Endothelial cell of umbilical vein (primary cell): ENCODE measurements at regions not wholly inside any gene's neighbourhood (a gene's known extent, or its start where the extent isn't known, plus 50 kb on each side); places are given as distances from the start of the nearest gene placed in this dataset.

Experiments
- BruUV-seq: library from RNA; stranded (reverse); fragments of 400-500 nt; replicated peaks from 2 replicates; lab custom pipeline; 2021; lab: Mats Ljungman, UMichigan
- CTCF ChIA-PET: fragments of 300-600, 350-600 bp; sonication (Branson Sonifier 250); formaldehyde crosslinking; loops from one replicate; lab custom pipeline; 2021; ENCODE audit warnings: antibody characterized with exemption, inconsistent platforms; lab: Charles Lee
- POLR2A ChIA-PET: fragments of 300-600, 350-600 bp; sonication (Branson Sonifier 250); formaldehyde crosslinking; loops from one replicate; lab custom pipeline; 2021; ENCODE audit warnings: antibody characterized with exemption, inconsistent platforms; lab: Charles Lee
- DNase-seq: peaks from one replicate; pipeline ENCODE4 v3.0.0-alpha.2; 2011; ENCODE audit warnings: low read depth, low spot score
- FAIRE-seq: peaks from 2 replicates; lab custom pipeline; 2011; peaks lifted over from hg19 to GRCh38; lab: Jason Lieb, UNC
- H2AFZ ChIP-seq: 2 replicates; pipeline ENCODE4 v1.6.0; 2012; ENCODE audit warnings: low read depth, low read length, control low read depth, inconsistent platforms
- H3K27ac ChIP-seq: 2 replicates; pipeline ENCODE4 v1.5.1; 2011; ENCODE audit warnings: low read depth, mild to moderate bottlenecking, control low read depth, low read length, moderate library complexity; ENCODE audit not compliant: insufficient read depth
- H3K27me3 ChIP-seq, 2 experiments: 2 replicates each; pipeline versions ENCODE4 v1.6.0 to v1.6.1; 2011; ENCODE audit warnings: low read length in 2 of 2, mixed read lengths in 1 of 2; ENCODE audit not compliant: control insufficient read depth in 2 of 2, insufficient read depth in 2 of 2
- H3K36me3 ChIP-seq, 2 experiments: 2 replicates in 1 of 2; 3 replicates in 1 of 2; pipeline ENCODE4 v1.5.1; 2011; ENCODE audit warnings: low read length in 2 of 2, mild to moderate bottlenecking in 1 of 2, moderate library complexity in 1 of 2; ENCODE audit not compliant: control insufficient read depth in 2 of 2, insufficient read depth in 2 of 2; ENCODE audit errors: extremely low read depth in 1 of 2
- H3K4me1 ChIP-seq: 3 replicates; pipeline ENCODE4 v1.5.1; 2011; ENCODE audit warnings: mild to moderate bottlenecking, low read length; ENCODE audit not compliant: control insufficient read depth, insufficient read depth; ENCODE audit errors: extremely low read depth
- H3K4me2 ChIP-seq: 2 replicates; pipeline ENCODE4 v1.6.1; 2011; ENCODE audit warnings: low read length, control low read depth, mixed read lengths; ENCODE audit not compliant: insufficient read depth
- H3K4me3 ChIP-seq, 3 experiments: fragments of 200-600 bp in 1 of 3; sonication (generic), shearing (Covaris generic) in 1 of 3; replicated peaks in 1 of 3; 2 replicates each; pipeline ENCODE4 v1.5.1; 2011 to 2016; ENCODE audit warnings: control low read depth in 3 of 3, low read length in 3 of 3, mild to moderate bottlenecking in 2 of 3, inconsistent platforms in 1 of 3, low read depth in 1 of 3, moderate library complexity in 1 of 3; ENCODE audit not compliant: insufficient read depth in 1 of 3
- H3K79me2 ChIP-seq: 2 replicates; pipeline ENCODE4 v1.6.0; 2012; ENCODE audit warnings: low read length, inconsistent platforms; ENCODE audit not compliant: control insufficient read depth, insufficient read depth
- H3K9ac ChIP-seq: replicated peaks from 2 replicates; pipeline ENCODE3; 2011; ENCODE audit warnings: low read length, control low read depth; ENCODE audit not compliant: insufficient read depth; ENCODE audit errors: extremely low read depth
- H3K9me1 ChIP-seq: replicated peaks from 3 replicates; pipeline ENCODE4 v1.6.0; 2011; ENCODE audit warnings: mild to moderate bottlenecking, low read length; ENCODE audit not compliant: control insufficient read depth, insufficient read depth; ENCODE audit errors: extremely low read depth
- H3K9me3 ChIP-seq: replicated peaks from 2 replicates; pipeline ENCODE4 v1.5.1; 2012; ENCODE audit warnings: low read length, inconsistent platforms; ENCODE audit not compliant: control insufficient read depth, insufficient read depth
- H4K20me1 ChIP-seq: replicated peaks from 2 replicates; pipeline ENCODE3; 2011; ENCODE audit warnings: mild to moderate bottlenecking, low read length; ENCODE audit not compliant: control insufficient read depth, insufficient read depth; ENCODE audit errors: extremely low read depth
- EZH2 ChIP-seq: IDR thresholded peaks from 2 replicates; pipeline ENCODE4 v1.6.1; 2012; ENCODE audit warnings: borderline replicate concordance, low read depth, mild to moderate bottlenecking, moderate library complexity, low read length, inconsistent platforms; ENCODE audit not compliant: severe bottlenecking
- FOS ChIP-seq: IDR thresholded peaks from 2 replicates; pipeline ENCODE4 v1.6.1; 2011; ENCODE audit warnings: mild to moderate bottlenecking, low read length, moderate library complexity, borderline replicate concordance; ENCODE audit not compliant: insufficient read depth
- GATA2 ChIP-seq: IDR thresholded peaks from 2 replicates; pipeline ENCODE4 v1.7.0; 2011; ENCODE audit warnings: low read depth, mild to moderate bottlenecking, moderate library complexity, mixed read lengths, low read length; ENCODE audit not compliant: insufficient read length, insufficient read depth
- JUN ChIP-seq: IDR thresholded peaks from 2 replicates; pipeline ENCODE4 v1.6.1; 2011; ENCODE audit warnings: borderline replicate concordance, low read depth; ENCODE audit not compliant: insufficient read length, insufficient read depth
- MYC ChIP-seq: IDR thresholded peaks from one replicate; pipeline ENCODE4 v1.6.1; 2011; ENCODE audit warnings: mild to moderate bottlenecking, low read depth, low read length
- POLR2A ChIP-seq: IDR thresholded peaks from 2 replicates; pipeline ENCODE4 v1.6.1; 2012; ENCODE audit warnings: low read depth, mild to moderate bottlenecking, control low read depth, low read length
- POLR2AphosphoS5 ChIP-seq: IDR thresholded peaks from 2 replicates; pipeline ENCODE4 v1.6.1; 2012; ENCODE audit warnings: low read depth, mild to moderate bottlenecking, control low read depth, low read length, moderate library complexity; ENCODE audit not compliant: insufficient read depth
- dilution Hi-C: fragments of 300-500 bp; cut with MboI; formaldehyde crosslinking; loops from one replicate; pipeline ENCODE4 v1.15.0; 2019; ENCODE audit warnings: low sequenced_read_pairs; ENCODE audit not compliant: extremely low pct_ligation_motif_present
- intact Hi-C: fragments of 100-400 bp; cut with micrococcal nuclease; formaldehyde crosslinking; loops from one replicate; pipeline ENCODE4 v1.10.0; 2022
- TF ChIP-seq, protein P1 (sequence below): IDR thresholded peaks from 2 replicates; pipeline ENCODE4 v1.6.1; 2011; ENCODE audit not compliant: insufficient read depth, insufficient read length
- TF ChIP-seq, protein P2 (sequence below), 2 donors: IDR thresholded peaks; 1 replicate in 1 of 2; 2 replicates in 1 of 2; pipeline ENCODE4 v1.5.1; 2011; ENCODE audit warnings: low read length in 2 of 2, mild to moderate bottlenecking in 2 of 2, moderate library complexity in 2 of 2, control low read depth in 1 of 2, inconsistent platforms in 1 of 2, low read depth in 1 of 2; ENCODE audit not compliant: insufficient read depth in 1 of 2; ENCODE audit errors: extremely low read depth in 1 of 2

DNA sequence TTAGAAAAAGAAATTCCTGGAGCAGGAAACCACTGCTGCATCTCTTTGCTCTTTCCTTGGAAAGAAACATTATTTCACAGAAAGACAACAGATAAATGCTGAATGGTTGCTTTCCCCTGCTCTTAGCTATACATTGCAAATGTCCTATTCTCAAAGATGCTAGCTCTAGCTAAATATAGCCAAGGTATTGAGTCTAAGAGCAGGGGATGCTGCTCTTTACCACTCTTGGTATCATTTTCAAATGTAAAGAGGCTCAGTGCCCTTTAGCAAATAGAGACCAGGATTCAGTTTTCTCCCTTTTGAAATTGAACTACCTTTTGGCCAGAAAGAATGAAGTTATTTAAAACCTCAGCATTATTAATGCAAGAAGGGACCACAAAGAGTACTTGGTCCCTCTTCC, 104.0 kb upstream of the FUT8 start:
- ChIA-PET POLR2A (no interaction called here), CTCF (no interaction called here)
- H3K27me3 ChIP-seq: no peaks in the 10 kb centered on the region
- no peaks in the 10 kb centered on the region for H3K9me3 ChIP-seq
- intact Hi-C loops (no loop called here), dilution Hi-C loops (no loop called here)
- H3K9me1 ChIP-seq: no peaks in the 10 kb centered on the region
- TF ChIP-seq FOS (no peak), POLR2A (no peak), POLR2AphosphoS5 (no peak), MYC (no peak), JUN (no peak), EZH2 (no peak), GATA2 (no peak)
- TF ChIP-seq, protein P1, sequence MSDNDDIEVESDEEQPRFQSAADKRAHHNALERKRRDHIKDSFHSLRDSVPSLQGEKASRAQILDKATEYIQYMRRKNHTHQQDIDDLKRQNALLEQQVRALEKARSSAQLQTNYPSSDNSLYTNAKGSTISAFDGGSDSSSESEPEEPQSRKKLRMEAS: no peak
- TF ChIP-seq, protein P2, sequence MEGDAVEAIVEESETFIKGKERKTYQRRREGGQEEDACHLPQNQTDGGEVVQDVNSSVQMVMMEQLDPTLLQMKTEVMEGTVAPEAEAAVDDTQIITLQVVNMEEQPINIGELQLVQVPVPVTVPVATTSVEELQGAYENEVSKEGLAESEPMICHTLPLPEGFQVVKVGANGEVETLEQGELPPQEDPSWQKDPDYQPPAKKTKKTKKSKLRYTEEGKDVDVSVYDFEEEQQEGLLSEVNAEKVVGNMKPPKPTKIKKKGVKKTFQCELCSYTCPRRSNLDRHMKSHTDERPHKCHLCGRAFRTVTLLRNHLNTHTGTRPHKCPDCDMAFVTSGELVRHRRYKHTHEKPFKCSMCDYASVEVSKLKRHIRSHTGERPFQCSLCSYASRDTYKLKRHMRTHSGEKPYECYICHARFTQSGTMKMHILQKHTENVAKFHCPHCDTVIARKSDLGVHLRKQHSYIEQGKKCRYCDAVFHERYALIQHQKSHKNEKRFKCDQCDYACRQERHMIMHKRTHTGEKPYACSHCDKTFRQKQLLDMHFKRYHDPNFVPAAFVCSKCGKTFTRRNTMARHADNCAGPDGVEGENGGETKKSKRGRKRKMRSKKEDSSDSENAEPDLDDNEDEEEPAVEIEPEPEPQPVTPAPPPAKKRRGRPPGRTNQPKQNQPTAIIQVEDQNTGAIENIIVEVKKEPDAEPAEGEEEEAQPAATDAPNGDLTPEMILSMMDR (IDR thresholded peaks at IDR 0.05; ENCODE audit: extremely low read depth in 1 of 2, insufficient read depth in 1 of 2, low read depth in 1 of 2, low read length in 2 of 2): no peak
- no peak for DNase-seq
- H3K79me2 ChIP-seq: no peaks in the 10 kb centered on the region
- BruUV-seq: no TSS peak
- H3K9ac ChIP-seq: no peak overlapping the region
- no peak overlapping the region for H3K4me3 ChIP-seq
- no peak overlapping the region for H2AFZ ChIP-seq
- H3K4me1 ChIP-seq: no peaks in the 10 kb centered on the region
- no peak for FAIRE-seq
- no peak overlapping the region for H3K4me2 ChIP-seq
- H4K20me1 ChIP-seq: no peaks in the 10 kb centered on the region
- H3K27ac ChIP-seq: no peak overlapping the region
- no peaks in the 10 kb centered on the region for H3K36me3 ChIP-seq
